ENCODE measurements at regions not wholly inside any gene's neighbourhood (a gene's known extent, or its start where the extent isn't known, plus 50 kb on each side); places are given as distances from the start of the nearest gene placed in this dataset.

DNA sequence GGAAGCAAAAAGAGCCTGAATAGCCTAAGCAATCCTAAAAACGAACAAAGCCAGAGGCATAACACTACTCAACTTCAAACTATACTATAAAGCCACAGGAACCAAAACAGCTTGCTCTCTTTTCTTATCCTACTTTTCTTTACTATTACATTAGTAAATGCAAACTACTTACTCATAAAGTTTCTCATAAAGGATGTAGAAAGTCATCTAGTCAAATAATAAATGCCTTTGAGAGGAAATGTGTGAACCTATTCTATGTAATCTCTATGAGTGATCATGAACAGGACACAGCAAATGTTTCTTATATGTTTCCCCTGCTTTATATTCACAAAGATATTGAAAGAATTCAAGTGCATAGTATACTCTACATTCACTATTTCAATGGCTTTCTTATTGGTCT lies 176.9 kb upstream of the MDGA2 start:
- FAIRE-seq = no peak
- Histone ChIP-seq H3K9me3 (ENCODE audit: control insufficient read depth, low read depth, low read length) (no peaks in the 10 kb centered on the region), H4K20me1 (ENCODE audit: control insufficient read depth, extremely low read depth, insufficient read depth, low read length) (no peaks in the 10 kb centered on the region), H3K4me1 (ENCODE audit: control insufficient read depth, extremely low read depth, insufficient read depth, low read length) (no peaks in the 10 kb centered on the region), H3K79me2 (ENCODE audit: control insufficient read depth, insufficient read depth, low read length) (no peaks in the 10 kb centered on the region), H3K9me1 (ENCODE audit: control insufficient read depth, extremely low read depth, insufficient read depth, low read length) (no peaks in the 10 kb centered on the region), H3K4me3 (ENCODE audit: control insufficient read depth in 2 of 3, extremely low read depth in 1 of 3, insufficient read depth in 2 of 3, low read depth in 1 of 3, low read length in 3 of 3) (no peak overlapping the region), H3K4me2 (ENCODE audit: control insufficient read depth, extremely low read depth, insufficient read depth, low read depth, low read length) (no peak overlapping the region), H3K36me3 (ENCODE audit: control insufficient read depth in 2 of 2, extremely low read depth in 1 of 2, insufficient read depth in 2 of 2, low read length in 2 of 2) (no peaks in the 10 kb centered on the region), H3K27ac (ENCODE audit: control insufficient read depth, insufficient read depth, low read length) (no peak overlapping the region), H3K9ac (ENCODE audit: control insufficient read depth, extremely low read depth, insufficient read depth, low read length) (no peak overlapping the region), H2AFZ (ENCODE audit: control insufficient read depth, low read length) (no peak overlapping the region), H3K27me3 (ENCODE audit: control insufficient read depth, extremely low read depth, insufficient read depth, low read length) (no peaks in the 10 kb centered on the region)
- DNase-seq (ENCODE audit: low read depth, low spot score) = no peak
- dilution Hi-C loops (cut with MboI; ENCODE audit: extremely low pct_ligation_motif_present, low sequenced_read_pairs) = no loop called here
- TF ChIP-seq EZH2 (IDR thresholded peaks at IDR 0.05; ENCODE audit: low read length) (no peak), CTCF (optimal IDR thresholded peaks at IDR 0.05 in 1 of 3, IDR thresholded peaks at IDR 0.05 in 1 of 3, conservative IDR thresholded peaks at IDR 0.05 in 1 of 3; ENCODE audit: extremely low read depth in 1 of 3, insufficient read depth in 2 of 3, low read length in 3 of 3) (no peak)

DNA sequence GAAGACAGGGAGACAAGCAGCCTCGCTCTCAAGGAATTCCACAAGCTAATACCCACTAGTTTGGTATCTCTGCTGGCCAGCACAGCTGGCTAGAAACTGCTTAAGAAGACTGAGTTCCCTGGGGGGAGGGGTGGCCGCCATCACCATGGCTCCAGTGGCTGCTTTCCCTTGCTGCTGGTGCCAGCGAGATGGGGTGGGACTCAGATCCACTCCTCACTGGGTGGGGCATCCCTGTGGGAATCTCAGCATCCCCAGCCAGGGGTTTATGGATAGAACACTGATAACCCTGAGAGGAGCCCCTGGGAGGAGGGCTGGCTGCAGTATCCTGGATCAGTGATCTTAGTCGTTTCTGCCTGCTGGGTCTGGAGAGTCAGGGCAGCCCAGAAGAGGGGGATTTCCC lies 170.6 kb upstream of the MDGA2 start:
- DNase-seq (ENCODE audit: low read depth, low spot score) = no peak
- dilution Hi-C loops (cut with MboI; ENCODE audit: extremely low pct_ligation_motif_present, low sequenced_read_pairs) = no loop called here
- Histone ChIP-seq H3K9me3 (ENCODE audit: control insufficient read depth, low read depth, low read length) (no peaks in the 10 kb centered on the region), H4K20me1 (ENCODE audit: control insufficient read depth, extremely low read depth, insufficient read depth, low read length) (no peaks in the 10 kb centered on the region), H3K4me3 (ENCODE audit: control insufficient read depth in 2 of 3, extremely low read depth in 1 of 3, insufficient read depth in 2 of 3, low read depth in 1 of 3, low read length in 3 of 3) (no peak overlapping the region), H3K36me3 (ENCODE audit: control insufficient read depth in 2 of 2, extremely low read depth in 1 of 2, insufficient read depth in 2 of 2, low read length in 2 of 2) (no peaks in the 10 kb centered on the region), H2AFZ (ENCODE audit: control insufficient read depth, low read length) (no peak overlapping the region), H3K4me2 (ENCODE audit: control insufficient read depth, extremely low read depth, insufficient read depth, low read depth, low read length) (no peak overlapping the region), H3K27ac (ENCODE audit: control insufficient read depth, insufficient read depth, low read length) (no peak overlapping the region), H3K79me2 (ENCODE audit: control insufficient read depth, insufficient read depth, low read length) (no peaks in the 10 kb centered on the region), H3K27me3 (ENCODE audit: control insufficient read depth, extremely low read depth, insufficient read depth, low read length) (no peaks in the 10 kb centered on the region), H3K9me1 (ENCODE audit: control insufficient read depth, extremely low read depth, insufficient read depth, low read length) (no peaks in the 10 kb centered on the region), H3K4me1 (ENCODE audit: control insufficient read depth, extremely low read depth, insufficient read depth, low read length) (no peaks in the 10 kb centered on the region), H3K9ac (ENCODE audit: control insufficient read depth, extremely low read depth, insufficient read depth, low read length) (no peak overlapping the region)
- no peak for TF ChIP-seq EZH2 (IDR thresholded peaks at IDR 0.05; ENCODE audit: low read length)
- TF ChIP-seq CTCF (optimal IDR thresholded peaks at IDR 0.05 in 1 of 3, IDR thresholded peaks at IDR 0.05 in 1 of 3, conservative IDR thresholded peaks at IDR 0.05 in 1 of 3; ENCODE audit: extremely low read depth in 1 of 3, insufficient read depth in 2 of 3, low read length in 3 of 3) = no peak
- FAIRE-seq = no peak
